Fibroblast of mammary gland (primary cell): ENCODE measurements at regions not wholly inside any gene's neighbourhood (a gene's known extent, or its start where the extent isn't known, plus 50 kb on each side); places are given as distances from the start of the nearest gene placed in this dataset.
"Not testable (repeated sequence)": the region's sequence is repeated elsewhere in the genome, so short reads cannot be mapped to it uniquely, and the experiment has no call there.

Experiments
- DNase-seq: peaks from one replicate; pipeline ENCODE4 v3.0.0-alpha.2; 2010; ENCODE audit warnings: low read depth
- H3K4me3 ChIP-seq: 2 replicates; pipeline ENCODE4 v1.5.1; 2011; ENCODE audit warnings: low read depth, mild to moderate bottlenecking, low read length, moderate library complexity; ENCODE audit not compliant: control insufficient read depth
- TF ChIP-seq, protein P1 (sequence below): conservative IDR thresholded peaks from 2 replicates; pipeline ENCODE4 v1.5.1; 2011; ENCODE audit warnings: low read depth, low read length, inconsistent platforms; ENCODE audit not compliant: control insufficient read depth, insufficient read depth

DNA sequence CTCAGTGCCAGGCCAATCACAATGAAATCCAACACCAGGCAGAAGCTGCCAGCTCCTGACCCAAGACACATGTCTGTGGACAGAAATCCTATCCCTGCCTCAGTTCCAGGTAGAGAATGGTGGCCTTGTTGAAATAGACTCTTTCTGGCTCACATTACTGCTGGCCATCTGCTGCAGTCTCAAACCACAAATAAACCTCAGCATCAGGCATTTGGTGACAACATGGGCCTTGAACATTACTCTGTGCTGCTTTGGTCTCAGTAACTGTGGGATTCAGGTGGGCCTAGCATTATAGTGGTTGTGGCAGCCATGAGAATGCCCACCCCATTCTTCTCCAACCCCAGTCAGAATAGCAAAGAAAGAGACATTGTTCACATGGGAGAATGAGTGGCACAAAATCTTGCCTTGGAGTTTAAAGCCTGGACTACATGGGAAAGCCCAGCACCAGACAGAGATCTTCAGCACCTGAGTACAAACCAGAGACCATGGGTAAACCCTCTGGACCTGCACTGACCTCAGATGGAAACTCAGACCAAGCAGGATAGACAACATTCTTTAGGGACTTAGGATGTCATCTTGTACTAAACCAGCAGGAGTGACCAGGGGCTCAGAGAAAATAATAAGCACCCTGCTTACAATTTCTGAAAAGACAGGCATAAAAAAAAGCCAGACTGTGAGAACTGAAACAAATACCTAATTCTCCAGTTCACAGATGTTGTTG lies 50.4 kb upstream of the TRAM1L1 start:
- H3K4me3 ChIP-seq, result no peak overlapping the region
- TF ChIP-seq, protein P1, sequence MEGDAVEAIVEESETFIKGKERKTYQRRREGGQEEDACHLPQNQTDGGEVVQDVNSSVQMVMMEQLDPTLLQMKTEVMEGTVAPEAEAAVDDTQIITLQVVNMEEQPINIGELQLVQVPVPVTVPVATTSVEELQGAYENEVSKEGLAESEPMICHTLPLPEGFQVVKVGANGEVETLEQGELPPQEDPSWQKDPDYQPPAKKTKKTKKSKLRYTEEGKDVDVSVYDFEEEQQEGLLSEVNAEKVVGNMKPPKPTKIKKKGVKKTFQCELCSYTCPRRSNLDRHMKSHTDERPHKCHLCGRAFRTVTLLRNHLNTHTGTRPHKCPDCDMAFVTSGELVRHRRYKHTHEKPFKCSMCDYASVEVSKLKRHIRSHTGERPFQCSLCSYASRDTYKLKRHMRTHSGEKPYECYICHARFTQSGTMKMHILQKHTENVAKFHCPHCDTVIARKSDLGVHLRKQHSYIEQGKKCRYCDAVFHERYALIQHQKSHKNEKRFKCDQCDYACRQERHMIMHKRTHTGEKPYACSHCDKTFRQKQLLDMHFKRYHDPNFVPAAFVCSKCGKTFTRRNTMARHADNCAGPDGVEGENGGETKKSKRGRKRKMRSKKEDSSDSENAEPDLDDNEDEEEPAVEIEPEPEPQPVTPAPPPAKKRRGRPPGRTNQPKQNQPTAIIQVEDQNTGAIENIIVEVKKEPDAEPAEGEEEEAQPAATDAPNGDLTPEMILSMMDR, result no peak
- DNase-seq, result no peak

DNA sequence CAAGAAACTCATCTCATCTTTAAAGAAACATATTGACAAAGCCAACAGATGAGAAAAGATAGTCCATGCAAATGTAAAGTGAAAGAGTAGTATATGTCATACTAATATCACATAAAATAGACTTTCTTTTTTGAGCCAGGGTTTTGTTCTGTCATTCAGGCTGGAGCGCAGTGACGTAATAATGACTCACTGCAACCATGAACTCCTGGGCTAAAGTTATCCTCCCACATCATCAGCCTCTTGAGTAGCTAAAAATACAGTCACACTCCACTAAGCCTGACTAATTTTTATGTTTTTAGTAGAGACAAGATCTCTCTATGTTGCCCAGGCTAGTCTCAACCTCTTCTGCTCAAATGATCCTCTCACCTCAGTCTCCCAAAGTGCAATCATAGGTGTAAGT lies 51.8 kb upstream of the TRAM1L1 start:
- no peak overlapping the region for H3K4me3 ChIP-seq

DNA sequence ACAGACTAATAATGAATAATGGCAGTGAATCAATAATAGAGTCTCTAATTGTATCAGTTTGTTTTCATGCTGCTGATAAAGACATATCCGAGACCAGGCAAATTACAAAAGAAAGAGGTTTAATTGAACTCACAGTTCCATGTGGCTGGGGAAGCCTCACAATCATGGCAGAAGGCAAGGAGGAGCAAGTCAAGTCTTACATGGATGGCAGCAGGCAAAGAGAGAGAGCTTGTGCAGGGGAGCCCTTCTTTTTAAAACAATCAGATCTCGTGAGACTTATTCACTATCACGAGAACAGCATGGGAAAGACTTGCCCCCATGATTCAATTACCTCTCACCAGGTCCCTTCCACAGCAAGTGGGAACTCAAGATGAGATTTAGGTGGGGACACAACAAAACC lies 53.4 kb upstream of the TRAM1L1 start:
- DNase-seq, H3K4me3 ChIP-seq: not testable (repeated sequence)

More for the DNA sequence above, 51.8 kb upstream of the TRAM1L1 start:
- DNase-seq, result peak; percentile 78
- TF ChIP-seq, protein P1, result no peak

DNA sequence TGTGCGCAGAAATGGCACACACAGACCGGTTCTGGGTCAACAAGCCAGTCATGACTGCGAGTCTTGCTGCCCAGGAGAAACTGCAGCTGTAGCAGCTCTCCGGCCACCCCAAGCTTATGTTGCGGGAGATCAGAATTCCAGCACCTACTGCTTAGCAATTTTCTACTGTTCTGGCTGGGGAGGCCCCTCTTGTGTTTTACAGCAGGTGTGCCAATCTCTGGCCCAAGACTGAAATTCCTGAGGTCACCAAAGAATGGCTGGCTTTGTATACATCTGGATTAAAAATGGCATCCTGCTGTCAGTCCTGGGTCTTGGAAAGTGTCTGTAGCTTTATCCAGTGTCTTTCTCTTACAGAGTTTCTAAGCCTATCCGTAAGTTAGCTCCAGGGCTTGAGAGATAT lies 68.9 kb upstream of the TRAM1L1 start:
- H3K4me3 ChIP-seq, result no peak overlapping the region
- DNase-seq, result no peak
- TF ChIP-seq, protein P1, result no peak

DNA sequence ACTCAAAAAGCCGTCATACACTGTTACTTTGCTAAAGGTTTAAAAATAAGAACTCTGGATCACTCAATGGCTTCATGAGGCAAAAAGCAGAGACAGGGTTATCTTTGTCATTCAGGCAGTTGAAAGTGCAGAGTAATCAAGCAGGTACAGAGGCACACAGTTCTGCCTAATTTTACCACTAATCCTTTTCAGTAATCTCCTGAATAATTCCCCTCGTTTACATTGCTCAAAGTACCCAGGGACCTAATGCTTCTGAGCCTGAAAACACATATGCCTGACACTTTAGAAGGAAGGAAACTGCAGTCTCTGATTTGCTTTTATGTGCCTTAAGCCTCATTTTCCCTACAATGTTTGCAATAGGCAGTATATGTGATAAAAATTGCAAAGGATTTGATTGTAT lies 71.4 kb upstream of the TRAM1L1 start:
- TF ChIP-seq, protein P1, result no peak
- no peak for DNase-seq
- H3K4me3 ChIP-seq, result no peak overlapping the region

DNA sequence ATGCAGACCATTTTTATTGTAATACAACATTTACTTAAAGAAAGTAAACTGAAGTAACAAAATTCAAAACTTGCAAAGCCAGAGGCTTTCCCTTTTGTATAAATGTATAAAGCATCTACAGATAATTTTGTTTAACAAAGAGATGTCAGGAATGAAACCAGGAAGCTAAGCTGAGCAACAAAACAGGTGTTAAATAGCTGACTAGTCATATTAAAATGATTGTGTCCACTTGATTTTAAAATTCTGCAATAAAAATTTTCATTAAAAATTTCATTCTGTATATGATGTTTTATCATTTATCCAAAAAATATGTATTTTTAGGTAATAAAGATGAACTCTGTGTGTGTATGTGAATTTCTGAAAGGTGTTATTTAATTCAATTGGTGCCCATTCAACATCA lies 72.0 kb upstream of the TRAM1L1 start:
- TF ChIP-seq, protein P1, result no peak
- DNase-seq, result no peak
- no peak overlapping the region for H3K4me3 ChIP-seq

DNA sequence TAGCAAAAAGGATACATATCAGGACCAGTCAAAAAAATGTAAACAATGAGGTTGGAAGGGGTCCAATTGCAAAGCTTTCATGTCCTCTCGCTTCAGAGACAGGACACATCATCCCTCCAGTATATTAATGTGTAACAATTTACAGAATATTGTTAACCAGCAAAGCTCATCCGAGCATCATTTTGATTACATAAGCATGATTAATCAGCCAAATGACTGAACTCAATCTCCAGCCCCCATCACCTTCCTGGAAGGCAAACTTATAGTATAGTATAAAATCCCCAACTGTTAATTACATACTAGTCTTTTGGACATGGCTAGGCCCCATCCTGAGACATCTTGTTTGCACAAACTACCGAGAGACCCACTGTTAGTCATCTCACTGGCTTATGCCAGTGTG lies 77.6 kb upstream of the TRAM1L1 start:
- DNase-seq, result no peak
- H3K4me3 ChIP-seq, result no peak overlapping the region
- TF ChIP-seq, protein P1, result no peak
